CD4-positive, alpha-beta T cell treated with Interleukin-6 for 4 hours (primary cell): ENCODE measurements at regions not wholly inside any gene's neighbourhood (a gene's known extent, or its start where the extent isn't known, plus 50 kb on each side); places are given as distances from the start of the nearest gene placed in this dataset.

Source experiments
- DNase-seq: peaks from one replicate; pipeline ENCODE4 v3.0.0-alpha.2; 2020; ENCODE audit warnings: mixed read lengths

GRCh38 chr9:107172160-107172978 lies 110.7 kb upstream of the RAD23B start:
- peak; percentile 58 for DNase-seq

GRCh38 chr9:107172979-107173347 lies 110.1 kb upstream of the RAD23B start:
- no peak for DNase-seq

GRCh38 chr9:107173422-107174180 lies 109.5 kb upstream of the RAD23B start:
- DNase-seq: no peak

- no peak for DNase-seq
These were observed 108.6 kb upstream of the RAD23B start for GRCh38 chr9:107174441-107174840.

- no peak for DNase-seq
These were observed 108.0 kb upstream of the RAD23B start for GRCh38 chr9:107175041-107175440.

GRCh38 chr9:107175816-107176435 lies 107.2 kb upstream of the RAD23B start:
- DNase-seq: no peak

GRCh38 chr9:107176436-107177151 lies 106.5 kb upstream of the RAD23B start:
- no peak for DNase-seq

- no peak for DNase-seq
These were observed 105.7 kb upstream of the RAD23B start for GRCh38 chr9:107177243-107177839.

- DNase-seq: no peak
These were observed 105.2 kb upstream of the RAD23B start for GRCh38 chr9:107177857-107178256.

- DNase-seq: no peak
These were observed 104.8 kb upstream of the RAD23B start for GRCh38 chr9:107178293-107178692.

GRCh38 chr9:107180206-107180605 lies 102.9 kb upstream of the RAD23B start:
- no peak for DNase-seq

- no peak for DNase-seq
These were observed 99.9 kb upstream of the RAD23B start for GRCh38 chr9:107183176-107183575.

- no peak for DNase-seq
These were observed 94.7 kb upstream of the RAD23B start for GRCh38 chr9:107188376-107188775.

GRCh38 chr9:107190061-107190935 lies 92.8 kb upstream of the RAD23B start:
- no peak for DNase-seq

GRCh38 chr9:107190936-107191290 lies 92.2 kb upstream of the RAD23B start:
- no peak for DNase-seq

- DNase-seq: no peak
These were observed 89.8 kb upstream of the RAD23B start for GRCh38 chr9:107193251-107193650.

GRCh38 chr9:107198718-107199117 lies 84.4 kb upstream of the RAD23B start:
- no peak for DNase-seq

GRCh38 chr9:107208121-107208520 lies 75.0 kb upstream of the RAD23B start:
- no peak for DNase-seq

GRCh38 chr9:107210775-107211174 lies 72.3 kb upstream of the RAD23B start:
- DNase-seq: no peak

- no peak for DNase-seq
These were observed 71.7 kb upstream of the RAD23B start for GRCh38 chr9:107211284-107211923.

- no peak for DNase-seq
These were observed 70.5 kb upstream of the RAD23B start for GRCh38 chr9:107212613-107213012.
